ENCODE measurements at regions not wholly inside any gene's neighbourhood (a gene's known extent, or its start where the extent isn't known, plus 50 kb on each side); places are given as distances from the start of the nearest gene placed in this dataset.

DNA sequence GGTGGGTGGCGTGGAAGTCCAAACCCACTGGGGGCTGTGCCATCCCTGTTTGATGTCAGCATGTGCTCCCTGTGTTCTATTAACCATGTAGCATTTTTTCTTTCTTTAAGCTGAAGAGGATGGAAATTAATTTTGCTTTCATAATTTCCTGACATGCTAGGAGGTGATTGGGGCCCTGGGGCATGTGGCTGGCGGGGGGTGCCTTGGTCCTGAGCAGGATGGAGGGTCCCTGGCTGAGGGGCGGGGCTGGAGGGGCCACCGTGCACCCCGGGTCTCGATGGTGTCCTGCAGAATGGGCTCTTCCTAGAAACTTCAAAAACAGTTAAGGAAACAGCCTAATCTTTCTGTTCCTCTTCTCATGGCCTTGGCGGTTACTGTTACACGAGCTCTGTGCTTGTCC, 69.3 kb upstream of the IRX4 start:
- in situ Hi-C loops (cut with MboI; ENCODE audit: low pct_unique_long_range_greater_than_20kb, low sequenced_read_pairs, unreplicated experiment) = no loop called here
- TF ChIP-seq, protein P1, sequence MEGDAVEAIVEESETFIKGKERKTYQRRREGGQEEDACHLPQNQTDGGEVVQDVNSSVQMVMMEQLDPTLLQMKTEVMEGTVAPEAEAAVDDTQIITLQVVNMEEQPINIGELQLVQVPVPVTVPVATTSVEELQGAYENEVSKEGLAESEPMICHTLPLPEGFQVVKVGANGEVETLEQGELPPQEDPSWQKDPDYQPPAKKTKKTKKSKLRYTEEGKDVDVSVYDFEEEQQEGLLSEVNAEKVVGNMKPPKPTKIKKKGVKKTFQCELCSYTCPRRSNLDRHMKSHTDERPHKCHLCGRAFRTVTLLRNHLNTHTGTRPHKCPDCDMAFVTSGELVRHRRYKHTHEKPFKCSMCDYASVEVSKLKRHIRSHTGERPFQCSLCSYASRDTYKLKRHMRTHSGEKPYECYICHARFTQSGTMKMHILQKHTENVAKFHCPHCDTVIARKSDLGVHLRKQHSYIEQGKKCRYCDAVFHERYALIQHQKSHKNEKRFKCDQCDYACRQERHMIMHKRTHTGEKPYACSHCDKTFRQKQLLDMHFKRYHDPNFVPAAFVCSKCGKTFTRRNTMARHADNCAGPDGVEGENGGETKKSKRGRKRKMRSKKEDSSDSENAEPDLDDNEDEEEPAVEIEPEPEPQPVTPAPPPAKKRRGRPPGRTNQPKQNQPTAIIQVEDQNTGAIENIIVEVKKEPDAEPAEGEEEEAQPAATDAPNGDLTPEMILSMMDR (IDR thresholded peaks at IDR 0.05; ENCODE audit: extremely low read depth, insufficient read depth, missing control alignments) = no peak
- DNase-seq (ENCODE audit: low spot score) = no peak

DNA sequence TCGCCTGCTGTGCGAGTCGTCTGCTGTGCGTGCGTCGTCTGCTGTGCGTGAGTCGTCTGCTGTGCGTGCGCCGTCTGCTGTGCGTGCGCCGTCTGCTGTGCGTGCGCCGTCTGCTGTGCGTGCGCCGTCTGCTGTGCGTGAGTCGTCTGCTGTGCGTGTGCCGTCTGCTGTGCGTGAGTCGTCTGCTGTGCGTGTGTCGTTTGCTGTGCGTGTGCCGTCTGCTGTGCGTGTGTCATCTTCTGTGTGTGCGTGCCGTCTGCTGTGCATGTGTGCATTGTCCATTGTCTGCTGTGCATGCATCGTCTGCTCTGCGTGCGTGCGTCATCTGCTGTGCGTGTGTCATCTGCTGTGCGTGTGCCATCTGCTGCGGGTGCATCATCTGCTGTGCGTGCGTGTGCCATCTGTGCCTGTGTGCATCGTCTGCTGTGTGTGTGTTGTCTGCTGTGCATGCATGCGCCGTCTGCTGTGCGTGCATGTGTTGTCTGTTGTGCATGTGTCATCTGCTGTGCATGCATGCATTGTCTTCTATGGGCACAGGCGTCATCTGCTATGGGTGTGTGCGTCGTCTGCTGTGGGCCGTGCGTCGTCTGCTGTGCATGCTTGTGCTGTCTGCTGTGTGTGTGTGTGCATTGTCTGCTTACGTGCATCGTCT, 68.6 kb upstream of the IRX4 start:
- TF ChIP-seq, protein P1 (IDR thresholded peaks at IDR 0.05; ENCODE audit: extremely low read depth, insufficient read depth, missing control alignments) = no peak
- no peak for DNase-seq (ENCODE audit: low spot score)
- in situ Hi-C loops (cut with MboI; ENCODE audit: low pct_unique_long_range_greater_than_20kb, low sequenced_read_pairs, unreplicated experiment) = no loop called here

DNA sequence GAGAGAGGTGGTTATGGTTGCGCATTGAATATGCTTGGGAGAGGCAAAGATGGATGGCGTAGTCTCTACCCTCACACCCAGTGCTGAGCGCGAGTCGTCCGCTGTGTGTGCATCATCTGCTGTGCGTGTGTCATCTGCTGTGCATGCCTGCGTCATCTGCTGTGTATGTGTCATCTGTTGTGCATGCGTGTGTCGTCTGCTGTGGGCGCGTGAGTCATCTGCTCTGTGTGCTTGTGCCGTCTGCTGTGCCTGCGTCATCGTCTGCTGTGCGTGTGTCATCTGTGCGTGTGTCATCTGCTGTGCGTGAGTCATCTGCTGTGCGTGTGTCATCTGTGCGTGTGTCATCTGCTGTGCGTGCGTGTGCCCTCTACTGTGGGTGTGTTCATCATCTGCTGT, 68.0 kb upstream of the IRX4 start:
- no peak for DNase-seq (ENCODE audit: low spot score)
- TF ChIP-seq, protein P1 (IDR thresholded peaks at IDR 0.05; ENCODE audit: extremely low read depth, insufficient read depth, missing control alignments) = no peak
- in situ Hi-C loops (cut with MboI; ENCODE audit: low pct_unique_long_range_greater_than_20kb, low sequenced_read_pairs, unreplicated experiment) = no loop called here

DNA sequence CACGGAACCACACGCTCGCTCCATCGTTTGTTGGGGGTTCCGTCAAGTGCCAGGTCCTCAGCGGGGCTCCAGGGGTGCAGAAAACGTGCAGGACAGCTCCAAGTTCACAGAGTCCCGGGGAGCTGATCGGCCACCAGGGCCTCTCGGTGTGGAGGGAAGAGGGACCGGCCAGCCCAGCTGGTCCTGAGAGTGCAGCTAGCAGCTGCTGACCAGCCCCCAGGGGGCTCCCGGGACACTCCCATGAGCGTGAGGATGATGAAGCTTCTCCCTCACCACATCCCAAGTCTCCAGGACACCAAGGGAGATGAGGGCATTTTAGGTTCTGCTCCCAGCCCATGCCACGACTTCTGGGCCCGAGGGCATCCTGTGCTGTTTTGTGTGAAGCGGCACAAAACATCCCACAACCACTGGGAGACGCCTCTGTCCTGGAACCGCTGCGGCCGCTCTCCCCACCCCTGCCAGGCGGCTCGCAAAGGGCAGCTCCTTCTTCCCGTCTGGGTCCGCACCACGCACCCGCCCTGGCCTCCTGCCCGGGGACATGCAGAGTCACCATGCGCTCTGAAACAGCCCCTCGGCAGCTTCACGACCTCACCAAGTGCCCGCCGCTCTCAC, 67.5 kb upstream of the IRX4 start:
- no peak for DNase-seq (ENCODE audit: low spot score)
- in situ Hi-C loops (cut with MboI; ENCODE audit: low pct_unique_long_range_greater_than_20kb, low sequenced_read_pairs, unreplicated experiment) = no loop called here
- TF ChIP-seq, protein P1 (IDR thresholded peaks at IDR 0.05; ENCODE audit: extremely low read depth, insufficient read depth, missing control alignments) = no peak

DNA sequence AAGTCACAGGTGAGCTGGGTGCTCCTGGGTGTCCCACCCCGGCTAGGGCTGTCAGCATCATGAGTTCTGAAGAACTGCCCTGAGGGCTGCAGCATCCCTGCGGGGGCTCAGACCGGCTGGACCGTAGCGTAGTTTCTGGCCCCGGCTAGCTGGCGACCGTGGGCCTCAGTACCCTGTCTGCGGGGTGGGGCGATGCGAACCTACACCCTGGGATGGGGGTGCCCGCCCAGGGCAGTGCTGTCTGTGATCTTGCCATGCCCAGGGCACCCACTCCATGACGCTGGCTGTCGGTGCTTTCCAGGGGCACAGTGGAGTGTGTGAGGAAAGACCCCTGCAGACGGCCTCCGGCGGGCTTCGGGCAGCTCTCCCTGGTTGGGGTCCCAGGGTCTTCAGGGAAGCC, 66.5 kb upstream of the IRX4 start:
- DNase-seq (ENCODE audit: low spot score) = no peak
- in situ Hi-C loops (cut with MboI; ENCODE audit: low pct_unique_long_range_greater_than_20kb, low sequenced_read_pairs, unreplicated experiment) = no loop called here
- TF ChIP-seq, protein P1 (IDR thresholded peaks at IDR 0.05; ENCODE audit: extremely low read depth, insufficient read depth, missing control alignments) = no peak

DNA sequence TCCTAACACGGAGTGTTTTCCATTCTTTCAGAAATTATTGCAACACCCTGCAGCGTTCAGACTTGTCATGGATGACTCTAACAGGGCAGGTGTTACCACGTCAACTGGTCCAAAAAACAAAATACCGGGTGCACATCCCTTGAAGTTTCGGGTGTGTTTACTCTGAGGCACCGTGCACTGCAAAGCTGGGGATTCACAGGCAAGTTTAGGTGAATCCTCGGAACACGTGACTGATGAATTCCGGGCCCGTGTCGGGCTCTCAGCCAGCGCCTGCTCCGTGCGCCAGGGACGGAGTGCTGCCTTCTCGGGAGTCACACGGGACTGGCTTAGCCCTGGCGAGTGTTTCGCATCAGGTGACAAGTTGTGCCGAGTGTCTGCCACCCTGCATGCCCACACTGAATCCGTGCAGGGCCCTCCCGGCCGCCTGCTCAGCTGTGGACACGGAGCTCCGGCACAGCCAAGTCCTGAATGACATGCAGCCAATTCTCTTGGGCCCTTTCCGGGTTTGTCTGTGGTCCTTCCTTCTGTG, 66.0 kb upstream of the IRX4 start:
- in situ Hi-C loops (cut with MboI; ENCODE audit: low pct_unique_long_range_greater_than_20kb, low sequenced_read_pairs, unreplicated experiment) = no loop called here
- TF ChIP-seq, protein P1 (IDR thresholded peaks at IDR 0.05; ENCODE audit: extremely low read depth, insufficient read depth, missing control alignments) = no peak

More for the DNA sequence above, 66.0 kb upstream of the IRX4 start:
- no peak for DNase-seq (ENCODE audit: low spot score)

Measured in GM13977 (cell line).